ENCODE measurements at regions not wholly inside any gene's neighbourhood (a gene's known extent, or its start where the extent isn't known, plus 50 kb on each side); places are given as distances from the start of the nearest gene placed in this dataset.

- no peak for ATAC-seq
- Mint-ChIP-seq H3K36me3 (ENCODE audit: low read depth) (no peaks in the 10 kb centered on the region), H3K4me3 (no peak overlapping the region), H3K27me3 (ENCODE audit: insufficient read depth, low read depth, poor library complexity) (no peaks in the 10 kb centered on the region), H3K9me3 (no peaks in the 10 kb centered on the region), H3K4me1 (no peaks in the 10 kb centered on the region), H3K27ac (no peak overlapping the region)
- H3F3A ChIP-seq (replicated peaks; ENCODE audit: low read depth) = no peaks in the 10 kb centered on the region
- H3K4me3 ChIP-seq = no peak overlapping the region
- no peak overlapping the region for H3K4me2 ChIP-seq
- peaks cover 11% of the 10 kb centered on the region; the same call in 1 of the 2 replicates for H3K9me2 ChIP-seq (ENCODE audit: insufficient read depth)
- H3K79me2 ChIP-seq (replicated peaks; ENCODE audit: insufficient read depth) = no peaks in the 10 kb centered on the region
- no peak overlapping the region for H3K27ac ChIP-seq (ENCODE audit: low read depth)
- no peaks in the 10 kb centered on the region for H3K27me3 ChIP-seq (ENCODE audit: insufficient read depth)
- no peaks in the 10 kb centered on the region for H3K36me3 ChIP-seq (ENCODE audit: insufficient read depth)
- no peaks in the 10 kb centered on the region for H4K20me1 ChIP-seq (replicated peaks; ENCODE audit: insufficient read depth)
- no peak for DNase-seq (ENCODE audit: low spot score)
- no peak overlapping the region for H2AFZ ChIP-seq
- H3K4me1 ChIP-seq (ENCODE audit: insufficient read depth) = no peaks in the 10 kb centered on the region
- no peak for TF ChIP-seq ZNF114 (CRISPR knock-in tag; IDR thresholded peaks at IDR 0.05)
- TF ChIP-seq ETS1 (IDR thresholded peaks at IDR 0.05) = no peak
- no peak for TF ChIP-seq ZNF462 (CRISPR knock-in tag; IDR thresholded peaks at IDR 0.05)
- TF ChIP-seq NANOG (IDR thresholded peaks at IDR 0.05; ENCODE audit: borderline replicate concordance) = no peak
- no peak for TF ChIP-seq ZNF331 (CRISPR knock-in tag; IDR thresholded peaks at IDR 0.05; ENCODE audit: low read depth)
- no peak for TF ChIP-seq JUNB (IDR thresholded peaks at IDR 0.05; ENCODE audit: unreplicated experiment)
- TF ChIP-seq POLR2AphosphoS5 (IDR thresholded peaks at IDR 0.05; ENCODE audit: low read depth) = no peak
- TF ChIP-seq STAT1 (IDR thresholded peaks at IDR 0.05; ENCODE audit: unreplicated experiment) = no peak
- TF ChIP-seq EZH2 (IDR thresholded peaks at IDR 0.05; ENCODE audit: low read depth, unreplicated experiment) = no peak
- TF ChIP-seq CTCF (conservative IDR thresholded peaks at IDR 0.05; ENCODE audit: low read depth in 2 of 2) = no peak
Observed at GRCh38 chr10:109379186-109379585, 544.1 kb downstream of the XPNPEP1 start.

Data from GM23338 (cell line).